Glutamatergic neuron (in vitro differentiated cells): ENCODE measurements at regions not wholly inside any gene's neighbourhood (a gene's known extent, or its start where the extent isn't known, plus 50 kb on each side); places are given as distances from the start of the nearest gene placed in this dataset.

ENCODE experiments used
- DNase-seq: peaks from one replicate; pipeline ENCODE4 v3.0.0; 2022
- H3K27ac Mint-ChIP-seq: one replicate; pipeline ENCODE4 v1.8.0; 2020; ENCODE audit warnings: mild to moderate bottlenecking, mixed read lengths, inconsistent platforms; ENCODE audit not compliant: unreplicated experiment
- H3K27me3 Mint-ChIP-seq: one replicate; pipeline ENCODE4 v1.8.0; 2020; ENCODE audit warnings: mild to moderate bottlenecking, moderate library complexity, mixed read lengths, inconsistent platforms; ENCODE audit not compliant: unreplicated experiment
- H3K36me3 Mint-ChIP-seq: one replicate; pipeline ENCODE4 v1.8.0; 2020; ENCODE audit warnings: mild to moderate bottlenecking, mixed read lengths, inconsistent platforms; ENCODE audit not compliant: unreplicated experiment
- H3K4me1 Mint-ChIP-seq: one replicate; pipeline ENCODE4 v1.8.0; 2020; ENCODE audit warnings: mild to moderate bottlenecking, low read depth, mixed read lengths, inconsistent platforms; ENCODE audit not compliant: unreplicated experiment
- H3K4me3 Mint-ChIP-seq: one replicate; pipeline ENCODE4 v1.8.0; 2020; ENCODE audit warnings: mild to moderate bottlenecking, mixed read lengths, inconsistent platforms; ENCODE audit not compliant: unreplicated experiment
- H3K9me3 Mint-ChIP-seq: one replicate; pipeline ENCODE4 v1.8.0; 2020; ENCODE audit warnings: mild to moderate bottlenecking, moderate library complexity, mixed read lengths, inconsistent platforms; ENCODE audit not compliant: unreplicated experiment
- TF ChIP-seq, protein P1 (sequence below): fragments of 200-600 bp; sonication (generic); IDR thresholded peaks from one replicate; pipeline ENCODE4 v1.5.0; 2021; ENCODE audit not compliant: partially characterized antibody, unreplicated experiment

DNA sequence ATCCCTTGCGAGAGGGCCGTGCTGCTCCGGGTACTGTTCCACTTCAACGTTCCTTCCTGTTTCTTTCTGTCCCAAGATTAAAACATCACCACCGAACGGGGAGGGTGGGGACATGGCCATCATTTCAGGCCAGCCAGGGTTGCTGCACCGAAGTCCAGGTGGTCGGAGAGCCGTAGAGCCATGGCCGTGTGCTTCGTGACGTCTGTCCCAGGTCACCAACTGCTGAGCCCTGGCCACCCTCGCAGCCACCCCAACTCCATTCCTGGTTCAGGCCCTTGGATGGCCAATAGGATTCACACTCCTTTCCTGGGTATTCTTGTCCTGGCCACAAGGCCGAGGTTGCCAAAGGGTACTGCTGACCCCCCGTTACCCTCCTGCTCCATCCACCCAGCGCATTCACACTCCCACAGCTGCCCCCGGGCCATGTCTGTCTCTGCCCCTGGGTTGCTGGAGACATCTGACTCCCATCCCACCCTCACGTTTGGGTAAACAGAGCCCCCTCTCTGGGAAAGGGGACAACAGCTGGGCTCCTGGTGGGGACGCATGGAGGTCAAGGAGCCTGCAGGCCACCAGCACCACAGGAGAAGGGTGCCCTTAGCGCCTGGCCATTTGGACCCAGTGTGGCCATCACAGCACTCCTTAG, 103.2 kb downstream of the HMX1 start:
- Mint-ChIP-seq H3K9me3 (peaks cover 4% of the 10 kb centered on the region), H3K4me3 (no peak overlapping the region), H3K36me3 (no peaks in the 10 kb centered on the region), H3K27ac (no peak overlapping the region), H3K27me3 (peaks cover 4% of the 10 kb centered on the region), H3K4me1 (peaks cover 5% of the 10 kb centered on the region)
- TF ChIP-seq, protein P1, sequence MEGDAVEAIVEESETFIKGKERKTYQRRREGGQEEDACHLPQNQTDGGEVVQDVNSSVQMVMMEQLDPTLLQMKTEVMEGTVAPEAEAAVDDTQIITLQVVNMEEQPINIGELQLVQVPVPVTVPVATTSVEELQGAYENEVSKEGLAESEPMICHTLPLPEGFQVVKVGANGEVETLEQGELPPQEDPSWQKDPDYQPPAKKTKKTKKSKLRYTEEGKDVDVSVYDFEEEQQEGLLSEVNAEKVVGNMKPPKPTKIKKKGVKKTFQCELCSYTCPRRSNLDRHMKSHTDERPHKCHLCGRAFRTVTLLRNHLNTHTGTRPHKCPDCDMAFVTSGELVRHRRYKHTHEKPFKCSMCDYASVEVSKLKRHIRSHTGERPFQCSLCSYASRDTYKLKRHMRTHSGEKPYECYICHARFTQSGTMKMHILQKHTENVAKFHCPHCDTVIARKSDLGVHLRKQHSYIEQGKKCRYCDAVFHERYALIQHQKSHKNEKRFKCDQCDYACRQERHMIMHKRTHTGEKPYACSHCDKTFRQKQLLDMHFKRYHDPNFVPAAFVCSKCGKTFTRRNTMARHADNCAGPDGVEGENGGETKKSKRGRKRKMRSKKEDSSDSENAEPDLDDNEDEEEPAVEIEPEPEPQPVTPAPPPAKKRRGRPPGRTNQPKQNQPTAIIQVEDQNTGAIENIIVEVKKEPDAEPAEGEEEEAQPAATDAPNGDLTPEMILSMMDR = no peak
- DNase-seq = no peak

DNA sequence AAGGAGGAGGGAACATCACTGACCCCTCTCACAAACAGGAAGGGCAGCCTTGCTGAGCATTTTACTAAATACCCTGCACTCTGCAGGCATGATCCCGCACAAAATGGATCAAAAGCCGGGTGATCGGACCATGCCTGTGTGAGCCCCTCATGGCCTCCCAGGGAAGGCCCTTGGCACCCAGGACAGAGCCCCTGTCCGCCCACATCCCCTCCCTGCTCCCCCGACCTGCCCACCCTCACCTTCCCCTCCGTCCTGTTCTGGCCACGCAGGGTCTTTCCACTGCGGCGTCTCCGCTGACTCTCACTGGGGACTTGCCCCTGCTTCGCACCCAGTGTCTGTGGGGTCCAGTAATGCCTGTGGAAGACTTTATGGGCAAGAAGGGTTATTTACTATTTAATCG, 105.0 kb downstream of the HMX1 start:
- H3K9me3 Mint-ChIP-seq = peaks cover 2% of the 10 kb centered on the region
- no peaks in the 10 kb centered on the region for H3K36me3 Mint-ChIP-seq
- TF ChIP-seq, protein P1 = no peak
- H3K27ac Mint-ChIP-seq = no peak overlapping the region
- H3K27me3 Mint-ChIP-seq = peaks cover 4% of the 10 kb centered on the region
- no peak overlapping the region for H3K4me3 Mint-ChIP-seq
- no peaks in the 10 kb centered on the region for H3K4me1 Mint-ChIP-seq
- DNase-seq = peak; percentile 8

DNA sequence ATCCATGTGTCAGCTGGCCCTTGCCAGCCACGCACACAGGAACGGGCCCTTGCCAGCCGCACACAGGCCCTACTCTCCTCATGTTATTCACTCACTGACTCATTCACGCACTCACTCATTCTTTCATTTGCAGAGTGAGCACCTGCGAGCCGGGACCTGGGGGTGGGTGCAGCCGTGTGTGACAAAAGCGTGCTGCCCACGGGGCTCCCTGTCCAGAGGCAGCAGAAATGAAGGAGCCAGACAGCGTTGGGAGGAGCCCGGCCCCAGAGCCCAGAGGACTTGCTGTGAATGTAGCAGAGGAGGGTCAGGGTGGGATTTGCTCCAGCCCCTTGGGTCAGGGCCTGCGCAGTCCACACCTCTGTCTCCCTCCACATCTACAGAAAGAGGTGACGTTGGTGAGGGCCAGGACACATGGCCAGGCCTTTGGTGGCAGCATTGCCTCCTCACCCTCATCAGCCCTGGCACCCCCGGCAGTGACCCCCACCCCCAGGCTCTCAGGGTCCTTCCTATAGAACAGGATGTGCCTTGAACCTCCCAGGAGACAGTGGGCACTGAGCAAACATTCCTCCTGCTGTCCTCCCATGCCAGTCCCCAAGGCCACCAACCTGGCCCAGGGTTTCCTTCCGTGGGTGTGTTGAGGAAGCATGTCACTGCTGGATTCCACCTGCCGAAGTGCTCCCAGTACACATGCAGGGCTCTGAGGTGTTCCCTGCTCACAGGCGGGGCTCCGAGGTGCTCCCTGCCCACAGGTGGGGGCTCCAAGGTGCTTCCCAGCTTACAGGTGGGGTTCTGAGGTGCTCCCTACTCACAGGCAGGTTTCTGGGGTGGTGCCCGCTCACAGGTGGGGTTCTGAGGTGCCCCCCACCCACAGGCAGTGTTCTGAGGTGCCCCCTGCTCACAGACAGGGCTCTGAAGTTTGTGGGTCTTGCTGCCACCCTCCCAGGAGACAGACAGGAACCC, 105.7 kb downstream of the HMX1 start:
- Mint-ChIP-seq H3K4me3 (no peak overlapping the region), H3K9me3 (peaks cover 2% of the 10 kb centered on the region), H3K27me3 (peaks cover 4% of the 10 kb centered on the region), H3K27ac (no peak overlapping the region), H3K36me3 (no peaks in the 10 kb centered on the region), H3K4me1 (peaks cover 2% of the 10 kb centered on the region)
- TF ChIP-seq, protein P1 = no peak
- peak; percentile 10 for DNase-seq

DNA sequence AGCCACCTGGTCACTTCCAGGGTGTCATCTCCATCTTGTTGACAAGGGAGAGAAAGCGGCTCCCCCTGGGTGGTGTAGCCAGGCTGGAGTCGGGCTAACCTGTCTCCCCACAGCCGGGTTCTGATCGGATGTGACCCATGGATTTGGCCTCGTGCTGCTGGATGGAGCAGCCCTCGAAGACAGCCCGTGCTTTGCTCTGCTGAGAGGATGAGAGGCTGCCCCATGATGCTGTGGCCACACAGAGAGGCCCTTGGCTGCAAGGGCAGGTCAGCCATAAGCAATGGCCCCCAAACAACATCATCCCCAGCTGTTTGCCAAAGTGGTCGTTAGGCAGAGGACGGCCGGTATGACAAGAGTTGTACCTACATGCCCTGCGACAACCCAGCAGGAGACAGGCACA, 106.6 kb downstream of the HMX1 start:
- peak; percentile 11 for DNase-seq
- Mint-ChIP-seq H3K36me3 (peaks cover under 1% of the 10 kb centered on the region), H3K4me1 (peaks cover 2% of the 10 kb centered on the region), H3K27me3 (peaks cover 3% of the 10 kb centered on the region), H3K4me3 (no peak overlapping the region), H3K27ac (no peak overlapping the region), H3K9me3 (peaks cover 3% of the 10 kb centered on the region)
- TF ChIP-seq, protein P1 = no peak
